Breast epithelium (tissue), 3 donors: ENCODE measurements at regions not wholly inside any gene's neighbourhood (a gene's known extent, or its start where the extent isn't known, plus 50 kb on each side); places are given as distances from the start of the nearest gene placed in this dataset.

ENCODE experiments used
- CTCF ChIP-seq, 3 donors: fragments of 450-650 bp; IDR thresholded peaks; one replicate each; pipeline ENCODE4 v1.5.1; 2016 to 2017; ENCODE audit warnings: antibody characterized with exemption in 3 of 3, mild to moderate bottlenecking in 3 of 3, moderate library complexity in 3 of 3
- POLR2A ChIP-seq: fragments of 450-650 bp; IDR thresholded peaks from one replicate; pipeline ENCODE4 v1.6.1; 2016; ENCODE audit warnings: antibody characterized with exemption, mild to moderate bottlenecking, moderate library complexity
- POLR2AphosphoS5 ChIP-seq, 3 donors: sonication (generic); formaldehyde crosslinking; IDR thresholded peaks; one replicate each; pipeline ENCODE4 v1.6.1; 2017; ENCODE audit warnings: antibody characterized with exemption in 3 of 3

DNA sequence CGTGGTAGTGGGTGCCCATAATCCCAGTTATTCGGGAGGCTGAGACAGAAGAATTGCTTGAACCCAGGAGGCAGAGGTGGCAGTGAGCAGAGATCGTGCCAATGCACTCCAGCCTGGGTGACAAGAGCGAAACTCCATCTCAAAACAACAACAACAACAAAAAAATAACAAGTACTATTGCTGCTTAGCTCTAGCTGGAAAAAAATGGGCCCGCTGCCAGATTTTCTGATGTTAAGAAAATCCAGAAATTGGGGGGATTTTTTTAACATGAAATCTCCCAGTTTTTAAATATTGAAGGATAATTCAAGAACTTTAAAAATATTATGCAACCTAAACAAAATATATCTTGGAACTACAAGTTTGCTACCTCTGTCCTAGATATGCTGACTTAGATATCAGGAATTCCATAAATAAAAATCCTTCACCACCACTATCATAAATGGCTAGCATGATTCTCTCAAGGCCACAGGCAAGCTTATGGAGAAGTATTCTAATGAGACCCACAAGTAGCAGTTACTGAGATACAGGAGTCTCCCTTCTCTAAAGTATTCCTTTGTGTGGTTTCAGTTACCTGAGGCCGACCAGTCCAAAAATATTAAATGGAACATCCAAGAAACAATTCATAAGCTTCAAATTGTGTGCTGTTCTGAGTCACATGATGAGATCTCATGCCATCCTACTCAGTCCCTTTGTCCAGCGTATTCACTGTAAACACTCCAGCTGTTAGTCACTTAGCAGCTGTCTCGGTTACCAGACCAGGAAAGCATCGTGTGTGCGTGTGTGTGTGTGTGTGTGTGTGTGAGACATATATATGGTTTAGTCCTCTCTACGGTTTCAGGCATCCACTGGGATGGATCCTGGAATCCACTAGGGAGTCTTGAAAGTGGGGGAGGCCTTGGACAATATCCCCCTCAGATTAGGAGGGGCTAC lies 277.2 kb downstream of the TBL1XR1 start:
- no peak for TF ChIP-seq CTCF (IDR thresholded peaks at IDR 0.05)
- no peak for TF ChIP-seq POLR2A
- no peak for TF ChIP-seq POLR2AphosphoS5 (IDR thresholded peaks at IDR 0.05)
